GM21576 (cell line): ENCODE measurements at regions not wholly inside any gene's neighbourhood (a gene's known extent, or its start where the extent isn't known, plus 50 kb on each side); places are given as distances from the start of the nearest gene placed in this dataset.
"Not testable (repeated sequence)": the region's sequence is repeated elsewhere in the genome, so short reads cannot be mapped to it uniquely, and the experiment has no call there.

Experiments
- ATAC-seq: cut with Tn5 transposase; IDR thresholded peaks from one replicate; pipeline ENCODE4 v1.9.1; 2021; ENCODE audit warnings: mild to moderate bottlenecking, moderate library complexity; ENCODE audit not compliant: unreplicated experiment

DNA sequence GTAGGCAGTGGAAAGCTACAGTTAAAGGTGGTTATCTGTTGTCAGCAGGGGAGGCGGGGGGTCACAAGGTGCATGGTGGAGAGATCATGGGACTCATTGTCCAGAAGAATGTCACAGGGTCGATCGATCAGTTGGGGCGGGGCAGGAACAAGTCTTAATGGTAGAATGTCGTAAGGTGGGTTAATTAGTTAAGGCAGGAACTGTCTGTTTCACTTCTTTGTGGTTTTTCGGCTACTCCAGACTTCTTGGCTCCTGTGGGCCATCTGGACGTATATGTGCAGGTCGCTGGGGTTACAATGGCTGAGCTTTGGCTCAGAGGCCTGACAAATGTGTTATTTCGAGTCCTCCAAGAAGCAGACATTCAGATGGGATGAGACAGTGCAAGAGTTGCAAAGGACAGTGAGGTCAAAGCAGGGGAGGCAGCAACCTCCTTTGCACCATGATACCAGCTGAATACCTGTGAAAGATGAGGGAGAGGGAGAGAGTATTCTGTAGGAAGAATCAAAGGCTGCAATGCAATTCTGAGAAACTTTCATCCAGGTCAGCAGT lies 246.9 kb upstream of the TMEM132C start:
- no peak for ATAC-seq

DNA sequence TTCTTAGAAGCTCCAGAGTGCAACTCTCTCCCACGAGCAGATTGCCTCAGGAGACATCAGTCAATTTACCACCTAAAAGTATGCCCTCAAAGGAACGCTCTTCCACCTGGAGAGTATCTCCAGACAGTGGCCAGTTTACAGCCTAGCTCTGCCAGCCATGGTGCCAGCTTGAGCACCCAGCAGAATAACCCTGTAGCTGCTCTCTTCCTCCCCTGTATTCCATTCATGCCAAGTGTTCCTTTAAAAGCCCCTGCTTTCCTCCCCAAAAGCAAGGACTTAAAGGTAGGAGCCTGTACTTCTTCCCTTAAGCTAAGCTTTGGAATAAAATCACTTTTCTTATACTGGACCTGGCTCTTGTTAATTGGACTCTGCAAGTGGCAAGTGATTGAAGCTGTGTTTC lies 245.4 kb upstream of the TMEM132C start:
- no peak for ATAC-seq

DNA sequence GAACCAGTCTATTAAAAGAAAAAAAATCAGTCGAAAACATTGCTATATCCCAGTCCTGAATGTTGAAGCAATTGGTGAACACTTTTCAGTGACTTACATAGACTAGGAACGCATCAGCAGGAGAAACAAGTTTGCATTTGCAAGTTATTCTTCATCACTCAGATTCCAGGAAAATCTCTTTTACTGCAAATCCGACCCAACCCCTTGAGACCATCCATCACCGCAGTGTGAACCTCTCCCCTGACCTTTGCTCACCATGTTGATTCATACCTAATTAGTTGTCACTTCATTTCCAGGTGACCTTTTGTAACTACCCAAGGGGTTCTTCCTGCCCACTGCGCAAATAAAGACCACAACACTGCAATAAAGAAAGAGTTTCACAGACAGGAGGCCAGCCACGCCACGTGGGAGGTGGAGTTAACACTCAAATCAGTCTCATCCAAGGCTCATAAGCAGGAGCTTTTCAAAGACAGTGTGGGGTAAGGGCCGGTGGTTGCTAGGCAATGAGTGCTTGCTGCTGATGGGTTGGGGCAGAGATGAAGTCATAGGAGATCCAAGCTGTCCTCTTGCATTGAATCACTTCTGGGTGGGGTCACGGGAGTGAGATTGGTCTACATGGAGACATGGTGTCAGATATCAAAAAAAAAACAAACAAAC lies 241.3 kb upstream of the TMEM132C start:
- no peak for ATAC-seq

DNA sequence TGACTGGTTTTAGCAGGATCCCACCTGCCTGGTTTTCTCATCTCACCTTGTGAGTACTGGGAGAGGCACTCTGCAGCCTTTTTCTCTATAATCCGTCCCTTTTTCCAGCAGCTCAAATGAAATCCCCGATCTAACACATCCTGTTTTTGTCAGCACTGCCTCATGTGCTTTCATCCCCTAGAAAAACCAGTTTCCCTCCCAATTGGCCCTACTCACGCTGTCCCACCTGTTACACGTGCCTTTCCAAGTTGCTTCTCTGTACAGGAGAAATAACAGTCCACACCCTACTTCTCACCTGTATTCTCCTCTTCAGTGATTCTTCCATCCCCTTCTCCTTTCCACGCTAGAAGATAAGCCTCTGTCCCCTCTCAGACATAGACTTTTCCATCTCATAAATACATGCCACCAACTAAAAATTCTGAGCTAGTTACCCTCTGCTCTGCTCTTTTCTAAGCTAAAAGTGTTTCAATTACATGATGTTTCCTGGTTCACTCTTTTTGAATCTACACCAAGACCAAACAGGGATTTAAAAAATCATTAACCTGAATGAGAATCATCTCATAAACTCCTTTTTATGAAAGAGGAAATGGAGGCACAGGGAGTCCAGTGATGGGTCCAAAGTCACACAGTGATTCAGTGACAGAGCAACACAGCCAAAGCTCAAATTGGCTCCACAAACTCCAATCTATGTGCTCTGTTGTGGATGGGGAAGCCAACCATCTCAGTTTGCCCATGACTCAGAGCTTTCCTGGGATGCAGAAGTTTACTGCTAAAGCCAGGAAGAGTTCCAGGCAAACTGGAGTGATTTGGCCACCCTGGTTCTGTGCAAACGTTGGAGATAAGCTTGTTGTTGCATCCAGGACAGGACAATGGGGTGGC lies 240.0 kb upstream of the TMEM132C start:
- no peak for ATAC-seq

DNA sequence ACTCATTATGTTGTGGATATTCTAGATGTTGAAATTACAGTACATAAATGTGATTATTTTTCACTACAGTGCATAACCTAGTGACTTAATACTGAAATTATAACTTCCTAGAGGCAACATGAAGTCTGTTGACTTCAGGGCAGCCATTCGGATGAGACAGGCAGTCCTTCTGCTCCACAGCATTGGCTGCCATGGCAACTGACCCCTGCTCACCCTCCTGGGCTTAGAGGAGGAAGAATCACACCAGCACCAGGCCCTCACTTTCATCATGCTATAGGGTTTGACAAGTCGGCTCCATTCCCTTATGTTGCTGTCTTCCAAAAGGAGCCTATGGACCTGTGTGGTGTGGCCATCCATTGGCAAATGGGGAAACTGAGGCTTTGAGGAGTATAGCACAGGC lies 233.5 kb upstream of the TMEM132C start:
- ATAC-seq = no peak

DNA sequence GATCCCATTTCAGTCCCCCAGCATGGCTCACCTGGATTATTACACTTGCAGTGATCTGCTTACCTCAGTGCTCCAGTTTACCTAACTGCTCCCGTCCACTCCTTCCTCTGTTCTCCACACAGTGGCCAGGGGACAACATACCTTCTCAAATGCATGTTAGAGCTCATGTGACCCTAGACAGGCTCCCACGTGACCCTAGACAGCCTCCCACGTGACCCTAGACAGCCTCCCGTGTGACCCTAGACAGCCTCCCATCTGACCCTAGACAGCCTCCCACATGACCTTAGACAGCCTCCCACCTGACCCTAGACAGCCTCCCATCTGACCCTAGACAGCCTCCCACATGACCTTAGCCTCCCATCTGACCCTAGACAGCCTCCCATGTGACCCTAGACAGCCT lies 226.0 kb upstream of the TMEM132C start:
- no peak for ATAC-seq

DNA sequence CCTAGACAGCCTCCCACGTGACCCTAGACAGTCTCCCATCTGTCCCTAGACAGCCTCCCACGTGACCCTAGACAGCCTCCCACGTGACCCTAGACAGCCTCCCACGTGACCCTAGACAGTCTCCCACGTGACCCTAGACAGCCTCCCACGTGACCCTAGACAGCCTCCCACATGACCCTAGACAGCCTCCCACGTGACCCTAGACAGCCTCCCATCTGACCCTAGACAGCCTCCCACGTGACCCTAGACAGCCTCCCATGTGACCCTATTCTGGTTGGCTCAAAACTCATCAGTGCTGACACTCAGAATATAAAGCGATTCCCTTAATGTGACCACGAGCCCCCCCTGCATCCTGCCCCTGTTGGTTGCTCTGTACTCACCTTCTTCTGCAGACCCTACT lies 224.7 kb upstream of the TMEM132C start:
- not testable (repeated sequence) for ATAC-seq

DNA sequence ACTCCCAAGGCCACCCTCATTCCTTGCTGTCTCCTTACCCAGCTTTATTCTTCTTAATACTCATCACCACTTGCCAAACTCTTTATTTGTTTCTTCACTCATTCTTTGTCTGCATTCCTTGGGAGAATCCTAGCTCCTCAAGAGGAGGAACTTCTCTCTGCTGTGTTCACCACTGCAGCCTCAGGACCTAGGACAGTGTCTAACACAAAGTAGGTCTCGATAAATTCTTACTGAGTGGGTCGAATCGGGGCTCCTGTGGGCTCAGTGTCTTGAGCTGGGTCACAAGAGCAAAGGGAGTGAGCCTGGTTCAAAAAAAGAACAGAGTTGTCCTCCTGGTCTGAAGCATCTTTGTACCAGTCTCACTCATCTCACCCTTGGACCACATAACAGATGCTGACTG lies 224.1 kb upstream of the TMEM132C start:
- ATAC-seq = no peak

DNA sequence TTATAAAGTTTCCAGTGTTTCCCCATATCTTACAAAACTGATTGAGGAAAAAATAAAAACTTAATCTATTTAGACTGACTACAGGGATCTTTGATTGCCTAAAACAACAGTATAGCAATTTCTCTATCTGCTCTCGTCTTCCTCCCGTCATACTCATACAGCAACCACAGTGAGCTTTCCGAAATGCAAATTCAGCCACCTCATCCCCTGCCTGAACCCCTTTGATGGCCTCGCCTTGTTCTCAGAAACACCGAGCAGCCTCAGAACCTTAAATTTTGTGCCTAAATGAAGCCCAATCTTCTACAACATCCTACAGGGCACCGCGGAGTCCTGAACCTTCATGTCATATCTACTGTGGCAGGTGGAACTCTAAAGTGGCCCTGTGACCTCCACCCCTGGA lies 223.7 kb upstream of the TMEM132C start:
- ATAC-seq = no peak

DNA sequence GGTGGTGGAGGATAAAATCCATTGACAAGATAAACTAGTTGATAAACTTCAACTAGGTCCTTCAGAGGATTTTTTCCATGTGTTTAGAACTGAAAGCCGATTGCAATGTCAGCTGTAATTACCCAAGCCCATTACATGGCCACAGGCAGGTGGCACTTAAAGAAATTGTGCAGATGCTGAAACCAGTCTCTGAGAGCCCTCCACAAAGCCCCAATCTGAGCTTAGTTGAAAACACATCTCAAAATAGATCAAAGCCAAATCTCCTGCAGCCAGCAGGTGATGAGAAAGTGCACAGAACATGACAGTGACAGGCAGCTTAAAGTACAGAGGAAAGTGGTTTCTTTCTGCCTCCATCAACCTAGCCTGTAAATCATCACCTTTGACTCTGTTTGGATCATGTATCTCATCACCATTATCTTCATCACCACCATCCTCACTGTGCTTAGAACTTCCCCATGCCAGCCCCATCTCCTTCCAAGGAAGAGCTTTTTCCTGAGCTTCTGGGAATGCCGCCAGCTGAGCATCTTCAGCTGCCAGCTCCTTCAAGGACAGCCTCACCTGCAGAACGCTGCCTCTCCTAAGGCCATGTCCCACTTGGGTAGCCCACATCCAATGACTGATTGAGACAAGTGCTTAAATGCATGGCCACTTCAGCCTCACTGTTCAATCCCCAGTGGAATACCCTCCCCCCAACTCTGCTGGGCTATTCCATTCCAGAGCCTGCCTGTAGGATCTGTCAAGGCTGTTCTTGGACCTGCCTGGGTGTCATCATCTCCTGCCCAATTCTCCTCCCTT lies 219.5 kb upstream of the TMEM132C start:
- no peak for ATAC-seq

DNA sequence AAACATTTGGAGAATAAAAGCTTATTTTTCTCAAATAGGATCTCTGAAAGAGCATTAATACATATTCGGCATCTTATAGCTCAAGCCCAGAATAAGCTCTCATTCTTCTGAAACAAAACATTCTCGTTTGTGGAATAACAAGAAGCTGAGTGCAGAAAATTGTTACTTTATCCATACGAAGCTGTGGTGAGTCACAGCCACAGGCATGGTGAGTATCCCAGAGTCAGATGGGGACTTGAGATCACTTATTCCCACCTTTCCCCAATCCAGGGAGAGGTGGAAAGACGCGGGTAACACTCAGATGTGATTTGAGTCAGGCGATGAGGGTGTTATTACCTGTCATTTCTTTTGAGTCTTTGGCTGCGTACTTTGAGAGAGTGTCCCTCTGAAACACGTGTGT lies 214.6 kb upstream of the TMEM132C start:
- ATAC-seq = no peak

DNA sequence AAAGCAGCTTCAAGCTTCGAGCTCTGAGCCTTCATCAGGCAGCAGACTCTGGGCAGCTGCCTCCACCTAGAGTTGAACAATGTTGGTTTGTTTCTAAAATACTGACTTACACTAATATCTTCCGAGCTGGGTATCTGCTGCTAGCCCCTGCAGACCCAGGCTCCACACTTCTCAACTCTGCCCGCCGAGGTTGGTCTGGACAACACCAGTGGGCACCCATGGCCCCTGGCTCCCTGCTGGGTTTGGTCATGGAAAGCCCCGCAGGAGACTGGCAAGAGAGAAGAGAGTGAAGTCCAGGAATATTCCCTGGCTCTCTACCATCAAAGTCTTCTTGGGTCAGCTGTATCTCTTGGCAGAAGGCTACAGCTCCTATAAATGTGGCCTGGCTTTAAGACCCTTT lies 214.2 kb upstream of the TMEM132C start:
- ATAC-seq = no peak

DNA sequence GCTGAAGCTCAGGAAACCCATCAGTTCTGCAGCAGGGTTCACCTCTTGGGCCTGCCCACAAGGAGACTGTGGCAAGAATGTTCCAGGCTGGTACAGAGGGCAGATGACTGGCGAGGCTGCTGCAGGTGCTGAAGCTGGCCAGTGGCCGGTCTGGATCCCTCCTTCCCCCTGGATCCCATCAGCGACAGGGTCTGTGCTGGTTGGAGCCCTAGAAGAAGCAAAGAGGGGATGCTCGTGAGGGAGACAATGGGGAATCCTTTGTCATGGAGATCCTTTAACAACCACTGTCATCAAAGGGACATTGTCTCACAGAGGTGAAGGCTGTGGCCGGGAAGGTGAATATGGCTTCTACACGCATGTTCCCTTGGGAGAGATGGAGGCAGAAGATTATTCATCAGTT lies 211.4 kb upstream of the TMEM132C start:
- no peak for ATAC-seq

DNA sequence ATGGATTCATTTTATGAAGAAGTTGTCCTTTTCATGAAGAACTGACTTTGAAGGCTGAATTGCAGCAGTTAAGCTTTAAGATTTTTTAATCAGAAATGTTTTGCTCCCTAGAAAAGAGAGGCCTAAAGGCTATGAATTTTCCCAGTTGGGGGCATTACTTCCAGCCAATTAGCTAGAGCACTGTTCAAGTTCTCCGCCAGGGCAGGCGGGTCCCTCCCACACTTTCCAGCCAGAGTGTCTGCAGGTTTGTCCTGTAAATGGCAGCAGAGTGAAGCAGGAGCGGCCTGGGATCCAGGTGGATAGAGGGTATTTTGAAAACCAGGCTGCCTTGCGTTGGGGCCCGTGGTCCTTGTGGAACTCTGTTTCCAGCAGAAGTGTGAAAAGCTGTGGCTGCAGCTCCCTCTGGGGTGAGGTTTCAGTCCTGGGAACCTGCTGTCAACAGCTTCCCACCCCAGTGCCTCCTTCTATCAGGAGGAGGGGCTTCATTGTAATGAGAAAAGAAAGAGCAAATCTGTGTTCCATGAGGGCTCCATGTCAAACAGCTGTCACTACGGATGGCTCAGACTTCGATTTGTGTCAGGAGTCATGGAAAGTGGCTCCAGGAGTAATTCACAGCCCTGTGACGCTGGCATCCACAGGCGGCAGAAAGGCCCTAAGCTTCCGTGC lies 210.7 kb upstream of the TMEM132C start:
- no peak for ATAC-seq

DNA sequence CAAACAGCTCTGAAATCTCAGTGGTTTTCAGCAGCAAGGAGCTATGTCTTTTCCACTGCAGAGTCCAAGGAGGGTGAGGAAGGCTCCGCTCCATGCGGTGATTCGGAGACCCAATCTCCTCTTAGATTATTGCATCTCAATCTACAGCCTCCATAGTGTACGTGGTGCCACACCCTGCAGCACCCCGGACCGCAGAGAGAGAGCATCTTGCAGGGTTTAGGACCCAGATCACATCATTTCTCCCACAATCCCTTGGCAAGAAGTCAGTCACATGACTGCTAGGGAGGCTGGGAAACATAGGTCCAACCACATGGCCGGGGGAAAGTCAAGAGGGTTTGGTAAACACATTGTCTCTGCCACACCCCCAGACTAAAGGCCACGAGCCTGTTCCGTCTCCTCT lies 209.4 kb upstream of the TMEM132C start:
- ATAC-seq = no peak

DNA sequence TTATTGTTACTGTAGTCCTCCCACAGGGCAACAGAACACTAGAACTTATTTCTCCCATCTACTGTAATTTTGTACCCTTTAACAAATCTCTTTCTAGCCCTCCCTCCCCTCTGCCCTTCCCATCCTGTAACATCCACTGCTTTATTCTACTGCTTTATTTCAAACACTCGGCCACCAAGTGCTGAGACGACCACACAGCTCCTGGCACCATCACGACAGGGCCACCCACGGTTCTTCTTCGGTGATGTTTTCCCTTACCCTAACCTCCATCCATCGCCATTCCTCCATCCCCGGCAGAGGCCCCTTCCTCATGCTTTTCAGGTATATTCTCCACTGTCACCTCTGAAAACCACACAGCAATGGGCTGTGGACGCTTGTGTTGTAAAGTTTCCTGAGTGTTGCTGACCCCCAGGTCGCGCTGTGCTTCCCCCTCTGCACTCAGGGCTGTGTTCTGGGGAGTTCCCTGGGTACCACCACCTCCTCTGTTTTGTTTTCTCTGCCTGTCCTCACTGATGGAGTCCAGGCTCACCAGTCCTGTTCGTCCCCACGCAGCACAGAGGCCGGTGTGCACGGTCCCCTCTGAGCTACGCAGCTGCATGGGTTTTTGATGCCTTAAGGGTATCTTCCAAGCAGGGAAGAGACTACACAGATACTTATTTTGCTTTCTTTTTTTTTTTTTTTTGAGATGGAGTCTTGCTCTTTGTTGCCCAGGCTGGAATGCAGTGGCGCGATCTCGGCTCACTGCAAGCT lies 207.2 kb upstream of the TMEM132C start:
- ATAC-seq = no peak

DNA sequence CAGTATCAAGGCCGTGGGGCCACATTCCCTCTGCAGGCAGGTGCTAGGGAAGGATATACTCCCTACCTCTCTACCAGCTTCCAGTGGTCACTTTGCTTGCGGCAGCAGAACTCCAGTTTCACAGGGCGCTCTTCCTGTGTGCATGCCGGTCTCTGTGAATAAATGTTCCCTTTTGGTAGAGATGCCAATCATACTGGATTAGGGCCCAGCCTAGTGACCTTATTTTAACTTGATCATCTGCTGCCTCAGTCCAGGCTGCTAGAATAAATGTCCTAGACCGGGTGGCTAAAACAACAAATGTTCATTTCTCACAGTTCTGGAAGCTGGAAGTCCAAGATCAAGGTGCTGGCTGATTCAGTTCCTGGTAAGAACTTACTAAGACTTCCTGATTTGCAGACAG lies 198.8 kb upstream of the TMEM132C start:
- no peak for ATAC-seq

DNA sequence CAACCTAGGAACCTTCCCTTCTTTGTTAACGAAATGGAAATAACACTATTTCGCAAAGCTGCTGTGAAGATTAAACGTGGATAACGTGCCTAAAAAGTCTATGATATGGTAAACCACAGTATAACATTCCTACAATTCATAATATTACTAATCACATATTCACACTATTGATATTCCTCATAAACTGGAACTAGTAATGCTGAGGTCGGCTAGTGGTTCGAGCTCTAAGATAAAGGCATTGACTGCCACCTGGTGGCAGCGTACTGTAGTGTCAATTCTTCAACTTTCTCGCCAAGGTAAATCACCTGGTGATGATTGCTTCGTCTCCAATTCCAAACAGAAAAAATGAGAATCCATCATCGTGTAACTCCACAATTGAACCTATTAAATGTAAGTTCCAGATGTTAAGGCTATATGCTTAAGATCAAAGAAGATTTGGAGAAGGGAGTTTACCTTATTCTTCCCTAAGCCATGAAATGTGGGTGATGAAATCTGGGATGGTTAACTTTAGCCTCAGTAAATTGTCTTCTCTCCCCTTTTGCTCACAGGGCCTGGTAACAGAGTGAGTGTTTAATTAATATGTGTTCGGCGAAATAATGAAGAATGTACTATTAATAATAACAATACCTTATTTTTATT lies 197.5 kb upstream of the TMEM132C start:
- ATAC-seq = no peak

DNA sequence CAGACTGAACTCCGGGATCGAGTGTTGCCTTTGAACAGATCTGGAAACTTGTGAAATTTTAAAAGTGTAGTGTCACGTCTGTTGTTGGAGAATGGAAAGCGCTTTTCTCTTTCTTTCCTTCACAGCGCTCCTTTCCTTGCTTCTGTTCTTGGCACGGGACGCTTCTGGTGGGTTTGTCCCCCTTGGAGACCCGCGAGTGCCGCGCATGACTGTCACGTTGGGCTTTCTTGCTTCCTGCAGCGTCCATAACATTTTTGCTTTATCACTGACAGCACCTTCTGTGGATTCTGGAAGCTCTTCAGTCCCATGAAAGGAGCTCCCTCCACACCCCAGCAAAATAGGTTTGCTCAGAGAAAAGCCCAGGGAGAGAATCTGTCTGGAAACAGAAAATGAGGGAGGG lies 193.0 kb upstream of the TMEM132C start:
- no peak for ATAC-seq

DNA sequence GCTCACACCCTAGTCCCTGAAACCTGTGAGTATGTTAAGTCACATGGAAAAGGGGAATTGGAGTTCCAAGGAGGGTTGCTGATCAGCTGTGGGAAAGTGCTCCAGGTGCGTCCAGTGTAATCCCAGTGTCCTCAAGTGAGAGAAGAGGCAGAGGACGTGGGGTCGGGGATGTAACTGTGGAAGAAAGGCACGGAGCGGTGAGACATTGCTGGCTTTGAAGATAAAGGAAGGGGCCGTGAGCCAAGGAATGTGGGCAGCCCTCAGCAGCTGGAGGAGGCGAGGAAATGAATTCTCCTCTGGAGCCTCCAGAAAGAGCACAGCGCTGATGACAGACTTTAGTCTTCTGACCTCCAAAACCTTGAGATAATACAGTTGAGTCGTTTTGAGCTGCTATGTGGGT lies 191.6 kb upstream of the TMEM132C start:
- ATAC-seq = no peak
